GM12878 (cell line): ENCODE measurements at regions not wholly inside any gene's neighbourhood (a gene's known extent, or its start where the extent isn't known, plus 50 kb on each side); places are given as distances from the start of the nearest gene placed in this dataset.

Experiments
- ATAC-seq: fragments of 200-7000 bp; cut with Tn5 transposase; 3 replicates; pipeline ENCODE4 v1.9.1; 2020; ENCODE audit warnings: mild to moderate bottlenecking, moderate library complexity
- BruUV-seq: library from RNA; stranded (reverse); fragments of 400-500 nt; replicated peaks from 2 replicates; lab custom pipeline; 2021; lab: Mats Ljungman, UMichigan
- CTCF ChIA-PET: fragments of 300-600 bp; sonication (Branson Sonifier 250); formaldehyde crosslinking; extraction: SDS; loops from one replicate; lab custom pipeline; 2021; ENCODE audit warnings: inconsistent platforms; lab: Yijun Ruan, JAX
- POLR2A ChIA-PET: fragments of 350-600 bp; formaldehyde crosslinking; extraction: SDS; loops from one replicate; lab custom pipeline; 2021; ENCODE audit warnings: inconsistent platforms; lab: Charles Lee
- RAD21 ChIA-PET: fragments of 300-600 bp; sonication (Branson Sonifier 250); formaldehyde crosslinking; loops from one replicate; lab custom pipeline; 2023; ENCODE audit warnings: antibody characterized with exemption; ENCODE audit not compliant: unreplicated experiment; lab: Charles Lee
- SMC1A ChIA-PET: fragments of 300-600 bp; sonication (Branson Sonifier 250); formaldehyde crosslinking; loops from one replicate; lab custom pipeline; 2023; ENCODE audit not compliant: unreplicated experiment, uncharacterized antibody; lab: Charles Lee
- DNase-seq: peaks from one replicate; pipeline ENCODE4 v3.0.0-alpha.2; 2011; ENCODE audit warnings: low read depth, low spot score
- FAIRE-seq: peaks from 3 replicates; lab custom pipeline; 2011; peaks lifted over from hg19 to GRCh38; lab: Jason Lieb, UNC
- H2AFZ ChIP-seq: 2 replicates; pipeline ENCODE4 v1.6.0; 2011; ENCODE audit warnings: low read depth, low read length, control low read depth; ENCODE audit not compliant: control insufficient read depth
- H3K27ac ChIP-seq: 2 replicates; pipeline ENCODE4 v1.5.1; 2011; ENCODE audit warnings: control low read depth; ENCODE audit not compliant: control insufficient read depth, insufficient read depth
- H3K27me3 ChIP-seq, 2 experiments: replicated peaks in 1 of 2; 2 replicates each; pipeline versions ENCODE4 v1.6.0 to v1.6.1; 2011; ENCODE audit warnings: low read length in 1 of 2; ENCODE audit not compliant: control insufficient read depth in 2 of 2, insufficient read depth in 2 of 2
- H3K36me3 ChIP-seq, 2 experiments: 2 replicates each; pipeline ENCODE4 v1.5.1; 2011; ENCODE audit warnings: low read length in 1 of 2; ENCODE audit not compliant: control insufficient read depth in 2 of 2, insufficient read depth in 2 of 2
- H3K4me1 ChIP-seq: 2 replicates; pipeline ENCODE4 v1.6.1; 2011; ENCODE audit warnings: mild to moderate bottlenecking, low read length, moderate library complexity, mixed read lengths; ENCODE audit not compliant: control insufficient read depth, insufficient read depth
- H3K4me2 ChIP-seq: 2 replicates; pipeline ENCODE4 v1.6.0; 2011; ENCODE audit warnings: control low read depth; ENCODE audit not compliant: control insufficient read depth, insufficient read depth
- H3K4me3 ChIP-seq: fragments of 200-600 bp; sonication (generic); 2 replicates; pipeline ENCODE4 v1.5.1; 2016
- H3K79me2 ChIP-seq: 2 replicates; pipeline ENCODE4 v1.6.0; 2011; ENCODE audit warnings: low read length; ENCODE audit not compliant: control insufficient read depth, insufficient read depth
- H3K9ac ChIP-seq: 2 replicates; pipeline ENCODE4 v1.8.0; 2011; ENCODE audit warnings: low read length, control low read depth, mixed read lengths; ENCODE audit not compliant: control insufficient read depth, insufficient read depth
- H3K9me3 ChIP-seq: replicated peaks from 3 replicates; pipeline ENCODE4 v1.5.1; 2011; ENCODE audit warnings: mild to moderate bottlenecking, low read length; ENCODE audit not compliant: control insufficient read depth, insufficient read depth
- H4K20me1 ChIP-seq: 2 replicates; pipeline ENCODE4 v1.6.0; 2011; ENCODE audit not compliant: control insufficient read depth, insufficient read depth
- BHLHE40 ChIP-seq, 2 experiments: fragments of 450-650 bp in 1 of 2; IDR thresholded peaks; 2 replicates each; pipeline ENCODE4 v1.6.1; 2011 to 2017; ENCODE audit warnings: low read depth in 2 of 2, borderline replicate concordance in 1 of 2, improper control_type of control experiment in 1 of 2, low read length in 1 of 2, mild to moderate bottlenecking in 1 of 2
- BRCA1 ChIP-seq: IDR thresholded peaks from 2 replicates; pipeline ENCODE4 v1.6.1; 2011; ENCODE audit warnings: low read depth, low read length, improper control_type of control experiment
- CBX3 ChIP-seq: fragments of 200-600 bp; sonication (generic); IDR thresholded peaks from 2 replicates; pipeline ENCODE4 v1.6.1; 2016; ENCODE audit warnings: low read depth, borderline replicate concordance
- GABPA ChIP-seq: IDR thresholded peaks from 2 replicates; pipeline ENCODE4 v1.6.1; 2014; ENCODE audit warnings: antibody characterized with exemption, low read depth, mild to moderate bottlenecking, inconsistent platforms
- IKZF2 ChIP-seq, 2 experiments: fragments of 450-650 bp; IDR thresholded peaks; 2 replicates each; pipeline ENCODE4 v1.6.1; 2017; ENCODE audit warnings: mild to moderate bottlenecking in 2 of 2, moderate library complexity in 2 of 2
- KDM1A ChIP-seq: fragments of 200-600 bp; sonication (generic); IDR thresholded peaks from 2 replicates; pipeline ENCODE4 v1.6.1; 2016; ENCODE audit warnings: borderline replicate concordance
- KLF5 ChIP-seq: fragments of 450-650 bp; IDR thresholded peaks from 2 replicates; pipeline ENCODE4 v1.6.1; 2014; ENCODE audit warnings: mild to moderate bottlenecking; ENCODE audit not compliant: partially characterized antibody
- MEF2A ChIP-seq: IDR thresholded peaks from 2 replicates; pipeline ENCODE4 v1.6.1; 2011; ENCODE audit warnings: low read depth, mild to moderate bottlenecking, low read length, moderate library complexity; ENCODE audit not compliant: insufficient read depth
- NBN ChIP-seq: fragments of 450-650 bp; IDR thresholded peaks from 2 replicates; pipeline ENCODE4 v1.6.1; 2016
- NRF1 ChIP-seq: conservative IDR thresholded peaks from 2 replicates; pipeline ENCODE4 v1.6.1; 2011; ENCODE audit warnings: mild to moderate bottlenecking, low read depth, low read length, improper control_type of control experiment
- RAD21 ChIP-seq: IDR thresholded peaks from 2 replicates; pipeline ENCODE4 v1.6.1; 2011; ENCODE audit warnings: mild to moderate bottlenecking, low read depth, low read length, moderate library complexity; ENCODE audit not compliant: insufficient read depth
- RBBP5 ChIP-seq: fragments of 200-600 bp; sonication (generic); conservative IDR thresholded peaks from 2 replicates; pipeline ENCODE4 v1.6.1; 2016
- SP1 ChIP-seq: IDR thresholded peaks from one replicate; pipeline ENCODE4 v1.6.1; 2011; ENCODE audit warnings: low read depth, low read length
- YY1 ChIP-seq: IDR thresholded peaks from 2 replicates; pipeline ENCODE4 v1.6.1; 2011; ENCODE audit warnings: low read depth, mild to moderate bottlenecking, low read length
- ZNF217 ChIP-seq: fragments of 450-650 bp; IDR thresholded peaks from 2 replicates; pipeline ENCODE4 v1.6.1; 2017; ENCODE audit warnings: antibody characterized with exemption, mild to moderate bottlenecking
- ZNF24 ChIP-seq: fragments of 450-650 bp; IDR thresholded peaks from 2 replicates; pipeline ENCODE4 v1.6.1; 2017; ENCODE audit warnings: antibody characterized with exemption, mild to moderate bottlenecking
- ZNF384 ChIP-seq: IDR thresholded peaks from 2 replicates; pipeline ENCODE4 v1.6.1; 2012; ENCODE audit warnings: low read depth, mild to moderate bottlenecking, low read length, improper control_type of control experiment, borderline replicate concordance
- WGBS: methylation state at CpG from one replicate; pipeline ENCODE4 v1.1.6; 2016; ENCODE audit warnings: low lambda C conversion rate; ENCODE audit not compliant: insufficient replicate concordance, insufficient coverage; ENCODE audit errors: missing lambda C conversion rate; 5-methylcytosine and 5-hydroxymethylcytosine counted together
- in situ Hi-C: fragments of 300-500 bp; cut with MboI; formaldehyde crosslinking; loops from 9 replicates; pipeline ENCODE4 v1.14.3; 2018; ENCODE audit warnings: mixed read lengths
- intact Hi-C: fragments of 100-400 bp; cut with micrococcal nuclease; formaldehyde crosslinking; loops from one replicate; pipeline ENCODE4 v1.14.2; 2022; ENCODE audit not compliant: unreplicated experiment

DNA sequence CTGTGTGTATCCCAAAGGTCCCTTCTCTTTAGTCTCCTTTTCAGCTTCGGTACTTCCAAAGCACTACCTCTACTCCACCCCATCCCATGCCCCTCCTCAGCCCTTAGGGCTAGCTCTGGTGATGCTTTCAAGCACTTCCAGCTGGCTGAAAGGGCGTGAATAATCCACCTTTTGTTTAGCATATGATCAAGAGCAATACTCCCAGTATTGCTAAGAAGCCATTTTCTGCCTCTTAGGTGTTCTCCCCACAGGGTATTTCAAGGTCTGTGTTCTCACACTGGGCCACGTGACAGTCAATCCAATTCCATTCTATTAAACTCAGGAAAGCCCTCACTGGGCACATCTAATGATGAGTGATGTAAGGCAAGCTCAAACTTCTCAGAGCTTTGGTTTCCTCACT lies 298.5 kb upstream of the PROX1 start:
- Histone ChIP-seq H3K27ac (no peak overlapping the region), H4K20me1 (no peaks in the 10 kb centered on the region), H3K4me3 (no peak overlapping the region), H2AFZ (no peak overlapping the region), H3K79me2 (no peaks in the 10 kb centered on the region), H3K4me1 (no peaks in the 10 kb centered on the region), H3K4me2 (no peak overlapping the region), H3K9ac (no peak overlapping the region), H3K9me3 (no peaks in the 10 kb centered on the region), H3K27me3 (no peaks in the 10 kb centered on the region), H3K36me3 (no peaks in the 10 kb centered on the region)
- ChIA-PET POLR2A (interaction anchor here (0.6 kb wide), 1 partner anchor 15 kb away, joined by 3 read pairs; no protein-coding TSS in a partner anchor), SMC1A (no interaction called here), RAD21 (no interaction called here), CTCF (no interaction called here)
- intact Hi-C loops = no loop called here
- ATAC-seq (no peak), DNase-seq (no peak), FAIRE-seq (no peak)
- 8% methylated on average over 3 of the region's 3 CpGs for WGBS
- no TSS peak for BruUV-seq
- in situ Hi-C loops = no loop called here
- TF ChIP-seq BRCA1 = no peak
- no peak for TF ChIP-seq ZNF24
- TF ChIP-seq KLF5 = no peak
- no peak for TF ChIP-seq SP1
- TF ChIP-seq IKZF2 (IDR thresholded peaks at IDR 0.05) = no peak
- no peak for TF ChIP-seq CBX3
- no peak for TF ChIP-seq BHLHE40 (IDR thresholded peaks at IDR 0.05; ENCODE audit: borderline replicate concordance in 1 of 2, low read depth in 2 of 2, low read length in 1 of 2)
- TF ChIP-seq RBBP5 = no peak
- TF ChIP-seq NBN = no peak
- no peak for TF ChIP-seq YY1
- TF ChIP-seq ZNF217 = no peak
- no peak for TF ChIP-seq NRF1
- TF ChIP-seq GABPA = no peak
- TF ChIP-seq ZNF384 = no peak
- TF ChIP-seq RAD21 = no peak
- TF ChIP-seq MEF2A = no peak
- no peak for TF ChIP-seq KDM1A
